ENCODE measurements at regions not wholly inside any gene's neighbourhood (a gene's known extent, or its start where the extent isn't known, plus 50 kb on each side); places are given as distances from the start of the nearest gene placed in this dataset.

DNA sequence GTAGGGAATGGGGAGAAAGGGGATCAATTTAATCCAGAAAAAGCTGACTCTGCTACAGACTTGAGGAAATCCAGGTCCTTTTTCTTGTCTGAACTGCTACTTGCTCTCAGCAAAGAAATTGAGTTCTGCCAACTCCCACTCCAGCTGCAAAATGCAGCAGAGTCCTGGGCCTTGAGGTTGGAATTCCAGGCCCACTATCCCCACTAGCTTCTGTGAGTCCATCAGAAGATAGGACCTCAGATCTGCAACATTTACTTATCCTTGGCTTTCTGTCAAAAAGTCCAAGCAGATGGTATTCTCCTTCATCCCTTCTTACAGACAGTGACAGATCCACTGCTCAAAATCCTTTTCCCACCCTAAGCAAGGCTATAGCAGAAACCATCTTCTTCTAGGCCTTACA lies 219.2 kb downstream of the ARHGAP12 start:
- Histone ChIP-seq H3K27ac (ENCODE audit: low read depth, low read length) (no peak overlapping the region), H3K4me2 (ENCODE audit: low read length) (no peak overlapping the region)

GRCh38 chr10:31709028-31709427 lies 219.6 kb downstream of the ARHGAP12 start:
- H3K36me3 ChIP-seq (ENCODE audit: insufficient read depth, low read length): no peaks in the 10 kb centered on the region
- H2AFZ ChIP-seq (ENCODE audit: low read depth, low read length): no peak overlapping the region
- H3K27me3 ChIP-seq (ENCODE audit: insufficient read depth, low read length): no peaks in the 10 kb centered on the region
- no peak overlapping the region for H3K27ac ChIP-seq (ENCODE audit: low read depth, low read length)
- peaks cover 3% of the 10 kb centered on the region for H3K36me3 Mint-ChIP-seq (ENCODE audit: low read depth, unreplicated experiment)
- peaks cover 5% of the 10 kb centered on the region for H3K9me3 ChIP-seq (ENCODE audit: insufficient read depth, low read depth, low read length)
- peaks cover 31% of the 10 kb centered on the region for H3K4me1 Mint-ChIP-seq (ENCODE audit: low read depth, unreplicated experiment)
- H3K9me3 Mint-ChIP-seq (ENCODE audit: unreplicated experiment): peaks cover 21% of the 10 kb centered on the region
- TF ChIP-seq EZH2 (IDR thresholded peaks at IDR 0.05; ENCODE audit: insufficient read depth, low read length): no peak
- TF ChIP-seq, protein P1, sequence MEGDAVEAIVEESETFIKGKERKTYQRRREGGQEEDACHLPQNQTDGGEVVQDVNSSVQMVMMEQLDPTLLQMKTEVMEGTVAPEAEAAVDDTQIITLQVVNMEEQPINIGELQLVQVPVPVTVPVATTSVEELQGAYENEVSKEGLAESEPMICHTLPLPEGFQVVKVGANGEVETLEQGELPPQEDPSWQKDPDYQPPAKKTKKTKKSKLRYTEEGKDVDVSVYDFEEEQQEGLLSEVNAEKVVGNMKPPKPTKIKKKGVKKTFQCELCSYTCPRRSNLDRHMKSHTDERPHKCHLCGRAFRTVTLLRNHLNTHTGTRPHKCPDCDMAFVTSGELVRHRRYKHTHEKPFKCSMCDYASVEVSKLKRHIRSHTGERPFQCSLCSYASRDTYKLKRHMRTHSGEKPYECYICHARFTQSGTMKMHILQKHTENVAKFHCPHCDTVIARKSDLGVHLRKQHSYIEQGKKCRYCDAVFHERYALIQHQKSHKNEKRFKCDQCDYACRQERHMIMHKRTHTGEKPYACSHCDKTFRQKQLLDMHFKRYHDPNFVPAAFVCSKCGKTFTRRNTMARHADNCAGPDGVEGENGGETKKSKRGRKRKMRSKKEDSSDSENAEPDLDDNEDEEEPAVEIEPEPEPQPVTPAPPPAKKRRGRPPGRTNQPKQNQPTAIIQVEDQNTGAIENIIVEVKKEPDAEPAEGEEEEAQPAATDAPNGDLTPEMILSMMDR (IDR thresholded peaks at IDR 0.05; ENCODE audit: insufficient read depth, low read depth, low read length): no peak
- H3K27me3 Mint-ChIP-seq (ENCODE audit: low read depth, unreplicated experiment): no peaks in the 10 kb centered on the region
- H3K4me3 ChIP-seq (ENCODE audit: insufficient read depth, low read depth, low read length): no peak overlapping the region
- peaks cover 23% of the 10 kb centered on the region for H3K4me1 ChIP-seq (ENCODE audit: insufficient read depth, low read length)
- no peak for FAIRE-seq
- no peak overlapping the region for H3K9ac ChIP-seq (ENCODE audit: low read length)
- DNase-seq (ENCODE audit: low read depth): no peak
- peak overlapping the region; percentile 54 for H3K27ac Mint-ChIP-seq (ENCODE audit: unreplicated experiment)
- no peaks in the 10 kb centered on the region for H4K20me1 ChIP-seq (ENCODE audit: insufficient read depth, low read length)
- H3K4me2 ChIP-seq (ENCODE audit: low read length): no peak overlapping the region
- no peak overlapping the region for H3K4me3 Mint-ChIP-seq (ENCODE audit: unreplicated experiment)
- H3K79me2 ChIP-seq (ENCODE audit: insufficient read depth, low read length): no peaks in the 10 kb centered on the region

More for the DNA sequence above, 219.2 kb downstream of the ARHGAP12 start:
- no peaks in the 10 kb centered on the region for H3K36me3 ChIP-seq (ENCODE audit: insufficient read depth, low read length)
- no peak overlapping the region for H2AFZ ChIP-seq (ENCODE audit: low read depth, low read length)
- H3K27me3 ChIP-seq (ENCODE audit: insufficient read depth, low read length): no peaks in the 10 kb centered on the region
- peak overlapping the region; percentile 58 for H3K27ac Mint-ChIP-seq (ENCODE audit: unreplicated experiment)
- TF ChIP-seq, protein P1 (IDR thresholded peaks at IDR 0.05; ENCODE audit: insufficient read depth, low read depth, low read length): no peak
- no peak overlapping the region for H3K9ac ChIP-seq (ENCODE audit: low read length)
- H3K9me3 ChIP-seq (ENCODE audit: insufficient read depth, low read depth, low read length): peaks cover 5% of the 10 kb centered on the region
- peaks cover 20% of the 10 kb centered on the region for H3K9me3 Mint-ChIP-seq (ENCODE audit: unreplicated experiment)
- H3K4me1 ChIP-seq (ENCODE audit: insufficient read depth, low read length): peaks cover 23% of the 10 kb centered on the region
- DNase-seq (ENCODE audit: low read depth) (no peak), FAIRE-seq (no peak)
- H3K27me3 Mint-ChIP-seq (ENCODE audit: low read depth, unreplicated experiment): no peaks in the 10 kb centered on the region
- no peak overlapping the region for H3K4me3 Mint-ChIP-seq (ENCODE audit: unreplicated experiment)
- H3K4me1 Mint-ChIP-seq (ENCODE audit: low read depth, unreplicated experiment): peaks cover 31% of the 10 kb centered on the region
- H3K79me2 ChIP-seq (ENCODE audit: insufficient read depth, low read length): no peaks in the 10 kb centered on the region
- no peak overlapping the region for H3K4me3 ChIP-seq (ENCODE audit: insufficient read depth, low read depth, low read length)
- H4K20me1 ChIP-seq (ENCODE audit: insufficient read depth, low read length): no peaks in the 10 kb centered on the region
- peaks cover 3% of the 10 kb centered on the region for H3K36me3 Mint-ChIP-seq (ENCODE audit: low read depth, unreplicated experiment)

DNA sequence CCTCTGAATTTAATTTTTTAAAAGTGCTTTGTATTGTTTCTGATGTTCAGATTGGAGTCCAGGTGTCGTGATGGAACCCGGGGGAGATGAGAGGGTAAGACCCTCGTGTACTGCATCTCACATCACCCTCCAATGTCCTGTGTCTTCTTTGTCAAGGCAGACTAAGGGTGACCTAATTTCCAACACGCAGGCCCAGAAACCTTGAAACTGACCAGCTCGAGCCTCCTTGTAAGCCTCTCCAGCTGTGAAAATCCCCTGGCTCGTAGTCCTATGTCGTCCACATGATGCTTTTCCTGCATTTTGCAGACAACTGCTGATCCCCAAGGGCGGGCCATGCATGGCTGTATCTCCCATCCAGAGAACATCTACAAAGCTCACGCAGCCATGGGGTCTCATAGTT lies 220.2 kb downstream of the ARHGAP12 start:
- H2AFZ ChIP-seq (ENCODE audit: low read depth, low read length): peak overlapping the region; percentile 23
- TF ChIP-seq, protein P1 (IDR thresholded peaks at IDR 0.05; ENCODE audit: insufficient read depth, low read depth, low read length): no peak
- no peak for TF ChIP-seq EZH2 (IDR thresholded peaks at IDR 0.05; ENCODE audit: insufficient read depth, low read length)
- no peak overlapping the region for H3K4me3 ChIP-seq (ENCODE audit: insufficient read depth, low read depth, low read length)
- Mint-ChIP-seq H3K27me3 (ENCODE audit: low read depth, unreplicated experiment) (no peaks in the 10 kb centered on the region), H3K36me3 (ENCODE audit: low read depth, unreplicated experiment) (peaks cover 3% of the 10 kb centered on the region), H3K4me1 (ENCODE audit: low read depth, unreplicated experiment) (peaks cover 31% of the 10 kb centered on the region), H3K27ac (ENCODE audit: unreplicated experiment) (peak overlapping the region; percentile 85), H3K4me3 (ENCODE audit: unreplicated experiment) (no peak overlapping the region), H3K9me3 (ENCODE audit: unreplicated experiment) (peaks cover 22% of the 10 kb centered on the region)
- DNase-seq (ENCODE audit: low read depth) (no peak), FAIRE-seq (no peak)
- peaks cover 23% of the 10 kb centered on the region for H3K4me1 ChIP-seq (ENCODE audit: insufficient read depth, low read length)
- no peaks in the 10 kb centered on the region for H3K36me3 ChIP-seq (ENCODE audit: insufficient read depth, low read length)
- no peak overlapping the region for H3K4me2 ChIP-seq (ENCODE audit: low read length)
- H3K27me3 ChIP-seq (ENCODE audit: insufficient read depth, low read length): no peaks in the 10 kb centered on the region
- H4K20me1 ChIP-seq (ENCODE audit: insufficient read depth, low read length): no peaks in the 10 kb centered on the region
- peaks cover 5% of the 10 kb centered on the region for H3K9me3 ChIP-seq (ENCODE audit: insufficient read depth, low read depth, low read length)
- no peaks in the 10 kb centered on the region for H3K79me2 ChIP-seq (ENCODE audit: insufficient read depth, low read length)
- H3K9ac ChIP-seq (ENCODE audit: low read length): no peak overlapping the region
- peak overlapping the region; percentile 71 for H3K27ac ChIP-seq (ENCODE audit: low read depth, low read length)

Data from astrocyte (in vitro differentiated cells and primary cell).